B cell (primary cell): ENCODE measurements at regions not wholly inside any gene's neighbourhood (a gene's known extent, or its start where the extent isn't known, plus 50 kb on each side); places are given as distances from the start of the nearest gene placed in this dataset.

Source experiments
- ATAC-seq: fragments of 200-7000 bp; cut with Tn5 transposase; one replicate; pipeline ENCODE4 v1.10.0; 2021; ENCODE audit warnings: low read depth, mild to moderate bottlenecking, moderate number of reproducible peaks, moderate library complexity
- CTCF ChIA-PET: fragments of 350-600 bp; sonication (Branson Sonifier 250); formaldehyde crosslinking; loops from one replicate; lab custom pipeline; 2021; ENCODE audit warnings: antibody characterized with exemption, inconsistent platforms; lab: Charles Lee
- POLR2A ChIA-PET: fragments of 350-600 bp; sonication (Branson Sonifier 250); formaldehyde crosslinking; loops from one replicate; lab custom pipeline; 2021; ENCODE audit warnings: antibody characterized with exemption; lab: Charles Lee
- DNase-seq: peaks from one replicate; pipeline ENCODE4 v3.0.0; 2013
- H2AFZ ChIP-seq: 2 replicates; pipeline ENCODE4 v1.6.1; 2012; ENCODE audit warnings: mild to moderate bottlenecking, low read depth, low read length; ENCODE audit not compliant: insufficient read depth, poor library complexity, severe bottlenecking
- H3K27ac ChIP-seq, 2 donors: 1 replicate in 1 of 2; 2 replicates in 1 of 2; pipeline ENCODE4 v1.5.1; 2012 to 2013; ENCODE audit warnings: low read length in 2 of 2, mild to moderate bottlenecking in 2 of 2, moderate library complexity in 1 of 2
- H3K27me3 ChIP-seq, 4 experiments: fragments of 200-600 bp in 1 of 4; sonication (generic) in 1 of 4; replicated peaks in 1 of 4; 1 replicate in 2 of 4; 2 replicates in 2 of 4; pipeline versions ENCODE4 v1.6.1 to v1.7.0; 2013 to 2016; ENCODE audit warnings: low read length in 3 of 4, mild to moderate bottlenecking in 2 of 4, mixed read lengths in 1 of 4, moderate library complexity in 1 of 4; ENCODE audit not compliant: insufficient read depth in 4 of 4, control insufficient read depth in 3 of 4; ENCODE audit errors: control extremely low read depth in 1 of 4
- H3K36me3 ChIP-seq, 2 experiments: replicated peaks in 1 of 2; 1 replicate in 1 of 2; 2 replicates in 1 of 2; pipeline versions ENCODE4 v1.6.1 to v1.7.1; 2013; ENCODE audit warnings: low read length in 1 of 2; ENCODE audit not compliant: insufficient read depth in 2 of 2, control insufficient read depth in 1 of 2; ENCODE audit errors: control extremely low read depth in 1 of 2, extremely low read depth in 1 of 2
- H3K4me1 ChIP-seq, 2 donors: fragments of 200-600 bp in 1 of 2; sonication (generic) in 1 of 2; 1 replicate in 1 of 2; 2 replicates in 1 of 2; pipeline versions ENCODE4 v1.5.1 to v1.6.1; 2013 to 2017; ENCODE audit warnings: low read length in 2 of 2; ENCODE audit not compliant: control insufficient read depth in 2 of 2, insufficient read depth in 2 of 2
- H3K4me2 ChIP-seq: replicated peaks from 2 replicates; pipeline ENCODE3; 2012; ENCODE audit warnings: mild to moderate bottlenecking, low read depth, low read length; ENCODE audit not compliant: poor library complexity, severe bottlenecking
- H3K4me3 ChIP-seq, 5 experiments: fragments of 200-600 bp in 1 of 5; sonication (generic) in 1 of 5; 1 replicate in 3 of 5; 2 replicates in 2 of 5; pipeline versions ENCODE4 v1.5.1 to v1.7.0; 2011 to 2016; ENCODE audit warnings: low read length in 4 of 5, mild to moderate bottlenecking in 4 of 5, low read depth in 2 of 5, control low read depth in 1 of 5, moderate library complexity in 1 of 5; ENCODE audit not compliant: insufficient read depth in 1 of 5; ENCODE audit errors: control extremely low read depth in 1 of 5, extremely low read depth in 1 of 5
- H3K79me2 ChIP-seq: fragments of 200-600 bp; sonication (generic); one replicate; pipeline ENCODE4 v1.6.0; 2016; ENCODE audit warnings: low read length; ENCODE audit not compliant: control insufficient read depth, insufficient read depth
- H3K9ac ChIP-seq: fragments of 200-600 bp; sonication (generic); 2 replicates; pipeline ENCODE4 v1.6.1; 2017; ENCODE audit warnings: mild to moderate bottlenecking, low read length, moderate library complexity
- H3K9me3 ChIP-seq, 3 donors: one replicate each; pipeline versions ENCODE4 v1.6.1 to v1.7.1; 2013; ENCODE audit warnings: low read length in 2 of 3; ENCODE audit not compliant: control insufficient read depth in 2 of 3, insufficient read depth in 1 of 3; ENCODE audit errors: control extremely low read depth in 1 of 3
- H4K20me1 ChIP-seq: 2 replicates; pipeline ENCODE4 v1.6.0; 2012; ENCODE audit warnings: mild to moderate bottlenecking, low read length; ENCODE audit not compliant: insufficient read depth, control insufficient read depth, poor library complexity, severe bottlenecking
- H3K27ac Mint-ChIP-seq: one replicate; pipeline ENCODE4 v1.8.0; 2021; ENCODE audit warnings: mixed read lengths
- H3K27me3 Mint-ChIP-seq: one replicate; pipeline ENCODE4 v1.8.0; 2021; ENCODE audit warnings: mixed read lengths
- H3K4me1 Mint-ChIP-seq: one replicate; pipeline ENCODE4 v1.8.0; 2021; ENCODE audit warnings: mixed read lengths
- H3K4me3 Mint-ChIP-seq: one replicate; pipeline ENCODE4 v1.8.0; 2021; ENCODE audit warnings: mixed read lengths
- H3K9me3 Mint-ChIP-seq: one replicate; pipeline ENCODE4 v1.8.0; 2022; ENCODE audit warnings: mixed read lengths; ENCODE audit not compliant: insufficient read depth
- CTCF ChIP-seq: fragments of 200-600 bp; IDR thresholded peaks from one replicate; pipeline ENCODE4 v1.8.0; 2022; ENCODE audit warnings: antibody characterized with exemption, mild to moderate bottlenecking
- EZH2 ChIP-seq: IDR thresholded peaks from 2 replicates; pipeline ENCODE4 v1.6.1; 2012; ENCODE audit warnings: borderline replicate concordance, low read depth, mild to moderate bottlenecking, moderate library complexity, low read length; ENCODE audit not compliant: insufficient read depth, poor library complexity, severe bottlenecking
- WGBS: methylation state at CpG from one replicate; pipeline ENCODE4 v1.1.5; 2013; ENCODE audit warnings: missing lambda C conversion rate; ENCODE audit not compliant: insufficient coverage; 5-methylcytosine and 5-hydroxymethylcytosine counted together
- intact Hi-C: fragments of 100-400 bp; cut with micrococcal nuclease; formaldehyde crosslinking; loops from one replicate; pipeline ENCODE4 v1.10.0; 2022

GRCh38 chr11:24321229-24321628, 175.6 kb upstream of the LUZP2 start:
- Histone ChIP-seq H4K20me1 (no peaks in the 10 kb centered on the region), H3K4me1 (no peaks in the 10 kb centered on the region), H3K4me3 (no peak overlapping the region), H3K27ac (no peak overlapping the region), H2AFZ (no peak overlapping the region), H3K9ac (no peak overlapping the region), H3K27me3 (no peaks in the 10 kb centered on the region), H3K9me3 (peaks cover 0 to 8% (median 0%) of the 10 kb centered on the region in 3 donors), H3K79me2 (no peaks in the 10 kb centered on the region), H3K4me2 (no peak overlapping the region), H3K36me3 (no peaks in the 10 kb centered on the region)
- POLR2A ChIA-PET = no interaction called here
- Mint-ChIP-seq H3K27me3 (no peaks in the 10 kb centered on the region), H3K4me1 (no peaks in the 10 kb centered on the region), H3K9me3 (peaks cover 8% of the 10 kb centered on the region), H3K4me3 (no peak overlapping the region), H3K27ac (no peak overlapping the region)
- TF ChIP-seq CTCF (no peak), EZH2 (no peak)
- CTCF ChIA-PET = no interaction called here
- DNase-seq = no peak
- ATAC-seq = no peak
- no CpG with 5 or more reads among the region's 2 CpGs for WGBS
- intact Hi-C loops = no loop called here

GRCh38 chr11:24324211-24324610, 172.6 kb upstream of the LUZP2 start:
- Histone ChIP-seq H3K4me1 (no peaks in the 10 kb centered on the region), H3K4me2 (no peak overlapping the region), H3K27me3 (no peaks in the 10 kb centered on the region), H3K9ac (no peak overlapping the region), H3K9me3 (peaks cover 0 to 3% (median 0%) of the 10 kb centered on the region in 3 donors), H4K20me1 (no peaks in the 10 kb centered on the region), H3K36me3 (no peaks in the 10 kb centered on the region), H3K4me3 (no peak overlapping the region), H3K79me2 (no peaks in the 10 kb centered on the region), H2AFZ (no peak overlapping the region), H3K27ac (no peak overlapping the region)
- Mint-ChIP-seq H3K4me3 (no peak overlapping the region), H3K27me3 (no peaks in the 10 kb centered on the region), H3K27ac (no peak overlapping the region), H3K4me1 (no peaks in the 10 kb centered on the region), H3K9me3 (no peaks in the 10 kb centered on the region)
- DNase-seq (no peak), ATAC-seq (no peak)
- TF ChIP-seq CTCF (no peak), EZH2 (no peak)
- CTCF ChIA-PET = no interaction called here
- intact Hi-C loops = no loop called here
- POLR2A ChIA-PET = no interaction called here
